ENCODE measurements at regions not wholly inside any gene's neighbourhood (a gene's known extent, or its start where the extent isn't known, plus 50 kb on each side); places are given as distances from the start of the nearest gene placed in this dataset.
"Not testable (repeated sequence)": the region's sequence is repeated elsewhere in the genome, so short reads cannot be mapped to it uniquely, and the experiment has no call there.

DNA sequence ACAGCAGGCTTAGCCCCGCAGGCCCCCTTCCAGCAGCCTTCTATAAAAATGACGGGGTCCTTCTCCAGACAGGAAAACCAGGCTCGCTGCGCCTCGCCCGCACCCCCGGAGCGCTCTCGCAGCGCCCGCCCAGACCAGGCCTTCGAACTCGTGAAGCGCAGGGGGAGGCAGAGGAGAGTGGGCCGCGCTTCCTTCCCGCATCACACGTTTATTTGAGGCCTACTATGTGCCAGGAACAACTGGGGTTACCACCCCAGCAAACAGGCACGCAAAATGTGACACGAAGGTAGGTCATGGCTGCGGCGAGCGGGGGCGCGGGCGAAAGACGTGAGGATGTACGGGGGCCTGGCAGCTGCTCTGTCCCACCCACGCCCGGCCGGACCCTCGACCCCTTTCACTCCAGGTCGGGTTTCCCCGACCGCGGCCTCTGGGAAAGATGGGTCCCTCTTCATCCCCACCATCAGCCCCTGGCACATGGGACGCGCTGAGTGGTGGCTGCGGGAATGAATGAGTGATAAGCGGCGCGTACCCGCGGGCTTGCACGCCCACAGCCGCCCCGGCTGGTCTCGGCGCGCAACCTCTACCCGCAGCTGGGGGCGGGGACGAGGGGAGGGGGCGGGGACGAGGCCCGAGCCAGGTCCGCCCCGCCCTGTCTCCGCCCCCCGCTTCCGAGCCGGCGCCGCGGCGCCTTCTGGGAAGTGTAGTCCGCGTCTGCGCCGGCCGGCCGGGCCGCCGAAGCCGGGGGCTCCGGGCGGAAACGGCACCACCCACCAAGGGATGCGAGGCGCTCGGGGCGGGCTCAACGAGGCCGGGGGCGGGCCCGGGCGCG, 59.1 kb downstream of the ZNF467 start:
- no peak overlapping the region for H3K27ac Mint-ChIP-seq
- CTCF ChIA-PET = interaction anchor here (1.0 kb wide), 1 partner anchor 219 kb away, joined by 3 read pairs; no protein-coding TSS in a partner anchor

DNA sequence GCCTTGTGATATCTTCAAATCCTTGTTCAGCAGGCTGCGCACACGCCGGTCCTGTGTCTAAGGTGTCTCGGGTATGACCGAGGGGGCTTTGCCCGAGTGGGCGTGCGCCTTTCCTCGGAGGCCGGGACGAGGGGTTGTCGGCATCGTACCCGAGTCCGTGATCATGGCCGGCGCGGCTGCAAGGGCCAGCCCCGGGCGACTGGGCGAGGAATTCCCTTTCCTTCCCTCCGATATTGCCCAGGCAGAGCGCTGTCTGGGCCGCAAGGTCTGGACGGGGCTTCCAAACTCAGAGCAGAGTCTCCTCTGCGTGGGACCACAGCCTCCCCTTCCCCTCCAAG, 59.7 kb downstream of the ZNF467 start:
- Mint-ChIP-seq H3K4me1 (peaks cover 17% of the 10 kb centered on the region), H3K4me3 (peak overlapping the region; percentile 41), H3K27me3 (no peaks in the 10 kb centered on the region), H3K36me3 (ENCODE audit: low read depth) (peaks cover 15% of the 10 kb centered on the region), H3K27ac (no peak overlapping the region), H3K9me3 (peaks cover 25% of the 10 kb centered on the region)
- POLR2A ChIA-PET = no interaction called here
- DNase-seq = no peak
- CTCF ChIA-PET = no interaction called here

More for the DNA sequence above, 59.1 kb downstream of the ZNF467 start:
- POLR2A ChIA-PET = interaction anchor here (0.8 kb wide), 1 partner anchor 124 kb away, joined by 3 read pairs; the partner anchor contains the start of gene ZNF862
- Mint-ChIP-seq H3K36me3 (ENCODE audit: low read depth) (peaks cover 14% of the 10 kb centered on the region), H3K9me3 (peaks cover 21% of the 10 kb centered on the region), H3K27me3 (no peaks in the 10 kb centered on the region), H3K4me3 (peak overlapping the region; percentile 71), H3K4me1 (peaks cover 17% of the 10 kb centered on the region)
- peak; percentile 92 for DNase-seq

DNA sequence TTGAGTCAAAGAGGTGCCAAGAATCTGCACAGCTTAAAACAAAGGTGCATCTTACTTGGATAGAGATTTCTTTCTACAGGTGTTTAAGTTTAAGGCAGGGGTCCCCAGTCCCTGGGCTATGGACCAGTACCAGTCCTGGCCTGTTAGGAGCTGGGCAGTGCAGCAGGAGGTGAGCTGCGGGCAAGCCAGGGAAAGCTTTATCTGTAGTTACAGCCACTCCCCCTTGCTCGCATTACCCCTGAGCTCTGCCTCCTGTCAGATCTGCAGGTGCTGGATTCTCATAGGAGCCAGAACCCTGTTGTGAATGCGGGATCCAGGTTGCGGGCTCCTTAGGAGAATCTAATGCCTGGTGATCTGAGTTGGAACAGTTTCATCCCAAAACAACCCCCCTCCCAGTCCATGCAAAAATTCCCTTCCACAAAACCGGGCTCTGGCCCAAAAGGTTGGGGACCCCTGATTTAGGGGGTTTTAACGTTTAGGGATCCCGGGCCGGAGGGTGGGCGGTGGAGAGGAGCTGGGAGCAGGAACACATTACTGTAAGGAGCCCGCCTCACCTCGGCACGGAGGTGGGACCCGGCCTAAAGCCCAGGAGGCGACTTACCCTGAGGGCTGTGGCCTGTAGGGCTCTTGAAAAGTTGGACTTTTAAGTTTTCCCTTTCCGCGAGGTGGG, 60.2 kb downstream of the ZNF467 start:
- Mint-ChIP-seq H3K4me3 (peak overlapping the region; percentile 41), H3K27me3 (no peaks in the 10 kb centered on the region), H3K36me3 (ENCODE audit: low read depth) (peaks cover 15% of the 10 kb centered on the region), H3K9me3 (peaks cover 28% of the 10 kb centered on the region), H3K27ac (no peak overlapping the region), H3K4me1 (peaks cover 17% of the 10 kb centered on the region)
- ChIA-PET CTCF (interaction anchor here (0.6 kb wide), 1 partner anchor 1382 kb away, joined by 3 read pairs; no protein-coding TSS in a partner anchor), POLR2A (no interaction called here)
- no peak for DNase-seq

DNA sequence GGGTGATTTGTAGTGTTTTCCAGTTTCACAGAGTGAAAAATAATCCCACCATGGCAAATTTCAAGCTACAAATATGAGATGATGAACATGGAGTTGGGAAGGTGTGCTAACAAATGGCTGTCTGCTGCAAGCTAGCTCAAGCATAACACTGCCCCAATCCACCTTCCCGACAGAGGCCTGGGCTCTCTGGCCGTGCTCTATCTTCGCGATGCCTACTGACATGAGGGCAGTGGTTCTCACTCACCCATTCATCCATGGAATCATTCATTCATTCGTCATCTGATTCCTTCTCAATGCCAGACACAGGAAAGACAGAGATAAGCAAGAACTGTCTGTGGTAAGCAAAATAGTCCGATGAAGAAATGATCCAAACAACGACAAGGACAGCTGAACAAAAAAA, 65.4 kb downstream of the ZNF467 start:
- POLR2A ChIA-PET = no interaction called here
- Mint-ChIP-seq H3K4me1 (no peaks in the 10 kb centered on the region), H3K27ac (no peak overlapping the region), H3K4me3 (no peak overlapping the region), H3K27me3 (peaks cover 5% of the 10 kb centered on the region), H3K9me3 (peaks cover 25% of the 10 kb centered on the region), H3K36me3 (ENCODE audit: low read depth) (peaks cover 15% of the 10 kb centered on the region)
- no peak for DNase-seq
- CTCF ChIA-PET = no interaction called here

DNA sequence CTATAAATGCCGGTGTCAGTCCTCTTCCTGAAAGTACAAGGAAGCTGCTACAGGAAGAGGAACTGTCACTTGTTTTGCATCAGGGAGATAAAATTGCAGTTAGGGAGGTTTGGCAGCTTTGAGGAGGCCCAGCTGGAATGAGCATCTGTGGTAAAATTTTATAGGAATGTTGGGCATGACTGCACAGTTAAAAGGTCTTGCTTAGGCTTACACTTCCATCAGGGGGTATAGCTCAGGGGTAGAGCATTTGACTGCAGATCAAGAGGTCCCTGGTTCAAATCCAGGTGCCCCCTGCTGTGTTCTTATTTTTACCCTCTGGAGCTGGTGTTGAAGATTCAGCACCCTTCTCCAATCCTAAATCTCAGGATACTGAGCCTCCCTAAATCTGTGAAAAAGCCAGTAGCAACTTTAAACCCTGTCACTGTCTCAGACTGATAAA, 65.9 kb downstream of the ZNF467 start:
- ChIA-PET CTCF (no interaction called here), POLR2A (no interaction called here)
- Mint-ChIP-seq H3K4me1 (no peaks in the 10 kb centered on the region), H3K4me3 (no peak overlapping the region), H3K36me3 (ENCODE audit: low read depth) (peaks cover 15% of the 10 kb centered on the region), H3K9me3 (peaks cover 23% of the 10 kb centered on the region), H3K27ac (no peak overlapping the region), H3K27me3 (peaks cover 5% of the 10 kb centered on the region)
- DNase-seq = no peak

DNA sequence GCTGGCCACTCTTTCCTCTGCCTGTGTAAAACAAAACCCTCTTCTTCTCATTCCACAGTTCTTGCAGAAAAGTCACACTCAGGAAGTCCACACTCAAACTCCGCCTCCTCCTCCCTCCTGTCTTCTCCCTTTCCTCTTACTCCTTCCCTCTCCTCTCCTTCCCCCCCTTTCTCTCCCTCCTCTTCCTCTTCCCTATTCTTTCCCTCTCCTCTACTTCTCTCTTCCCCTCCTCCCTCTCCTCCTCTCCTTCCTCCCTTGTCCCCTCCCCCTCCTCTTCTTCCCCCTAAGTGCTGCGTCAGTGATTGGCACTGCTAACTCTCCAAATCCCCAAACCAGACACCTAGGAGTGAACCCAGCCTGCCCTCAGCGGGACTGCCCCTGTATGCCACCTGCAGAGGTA, 67.0 kb downstream of the ZNF467 start:
- H3K36me3 Mint-ChIP-seq (ENCODE audit: low read depth) = peaks cover 11% of the 10 kb centered on the region
- H3K27me3 Mint-ChIP-seq = peaks cover 5% of the 10 kb centered on the region
- peaks cover 18% of the 10 kb centered on the region for H3K9me3 Mint-ChIP-seq
- H3K4me3 Mint-ChIP-seq = no peak overlapping the region
- no peak for DNase-seq
- ChIA-PET CTCF (no interaction called here), POLR2A (no interaction called here)
- no peaks in the 10 kb centered on the region for H3K4me1 Mint-ChIP-seq
- H3K27ac Mint-ChIP-seq = no peak overlapping the region

DNA sequence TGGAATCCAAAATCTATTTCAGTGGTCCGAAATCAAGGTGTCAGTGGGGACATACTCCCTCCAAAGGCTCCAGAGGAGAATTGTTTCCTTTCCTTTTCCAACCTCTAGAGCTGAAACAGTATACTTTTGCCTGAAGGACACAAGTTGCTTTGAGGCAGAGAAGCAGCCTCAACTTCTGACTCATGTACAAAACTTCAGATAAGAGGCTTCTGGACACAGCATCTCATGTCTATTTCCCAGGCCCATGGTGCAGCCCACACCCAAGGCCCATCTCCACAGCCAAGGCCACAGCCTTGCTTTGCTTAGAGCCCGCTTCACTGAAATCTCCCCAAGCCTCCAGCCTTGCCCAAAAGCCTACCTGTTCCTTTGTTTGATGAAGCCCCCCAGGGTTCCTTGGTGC, 68.9 kb downstream of the ZNF467 start:
- Mint-ChIP-seq H3K9me3 (peaks cover 11% of the 10 kb centered on the region), H3K27me3 (peaks cover 5% of the 10 kb centered on the region), H3K4me1 (no peaks in the 10 kb centered on the region), H3K36me3 (ENCODE audit: low read depth) (peaks cover 4% of the 10 kb centered on the region), H3K4me3 (no peak overlapping the region), H3K27ac (no peak overlapping the region)
- ChIA-PET POLR2A (no interaction called here), CTCF (interaction anchor here (0.8 kb wide), 1 partner anchor 10 kb away, joined by 3 read pairs; no protein-coding TSS in a partner anchor)
- DNase-seq = no peak

DNA sequence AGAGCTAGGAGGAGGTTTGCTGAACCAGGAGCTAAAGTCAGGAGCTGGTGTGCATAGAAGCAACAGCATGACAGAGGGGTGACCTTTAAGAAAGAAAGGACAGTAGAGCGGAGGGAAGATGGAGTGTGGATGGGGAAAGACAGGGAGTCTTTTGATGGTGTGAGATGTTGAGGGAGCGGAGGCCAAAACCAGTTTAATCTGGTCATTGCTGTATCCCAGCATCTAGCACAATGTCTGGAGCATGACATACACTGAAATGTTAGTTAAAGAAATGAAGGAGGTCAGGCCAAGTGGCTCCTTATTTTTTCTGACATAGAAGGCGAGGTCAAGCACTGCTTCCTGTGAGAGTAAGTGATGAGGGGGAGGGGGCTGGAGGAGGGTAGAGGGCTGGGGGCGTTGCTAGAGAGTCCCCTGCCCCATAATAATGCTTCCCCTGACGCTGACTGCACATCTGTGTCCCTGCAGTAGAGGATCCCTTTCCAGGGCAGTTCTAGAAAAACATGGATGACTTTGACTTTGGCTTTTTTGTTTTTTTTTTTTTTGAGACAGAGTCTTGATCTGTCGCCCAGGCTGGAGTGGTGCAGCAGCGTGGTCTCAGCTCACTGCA, 70.2 kb downstream of the ZNF467 start:
- H3K36me3 Mint-ChIP-seq (ENCODE audit: low read depth) = no peaks in the 10 kb centered on the region
- no peak overlapping the region for H3K27ac Mint-ChIP-seq
- POLR2A ChIA-PET = no interaction called here
- CTCF ChIA-PET = interaction anchor here (0.6 kb wide), 1 partner anchor 296 kb away, joined by 3 read pairs; no protein-coding TSS in a partner anchor
- no peaks in the 10 kb centered on the region for H3K4me1 Mint-ChIP-seq
- peaks cover 2% of the 10 kb centered on the region for H3K9me3 Mint-ChIP-seq
- peaks cover 9% of the 10 kb centered on the region for H3K27me3 Mint-ChIP-seq
- no peak for DNase-seq
- H3K4me3 Mint-ChIP-seq = no peak overlapping the region

DNA sequence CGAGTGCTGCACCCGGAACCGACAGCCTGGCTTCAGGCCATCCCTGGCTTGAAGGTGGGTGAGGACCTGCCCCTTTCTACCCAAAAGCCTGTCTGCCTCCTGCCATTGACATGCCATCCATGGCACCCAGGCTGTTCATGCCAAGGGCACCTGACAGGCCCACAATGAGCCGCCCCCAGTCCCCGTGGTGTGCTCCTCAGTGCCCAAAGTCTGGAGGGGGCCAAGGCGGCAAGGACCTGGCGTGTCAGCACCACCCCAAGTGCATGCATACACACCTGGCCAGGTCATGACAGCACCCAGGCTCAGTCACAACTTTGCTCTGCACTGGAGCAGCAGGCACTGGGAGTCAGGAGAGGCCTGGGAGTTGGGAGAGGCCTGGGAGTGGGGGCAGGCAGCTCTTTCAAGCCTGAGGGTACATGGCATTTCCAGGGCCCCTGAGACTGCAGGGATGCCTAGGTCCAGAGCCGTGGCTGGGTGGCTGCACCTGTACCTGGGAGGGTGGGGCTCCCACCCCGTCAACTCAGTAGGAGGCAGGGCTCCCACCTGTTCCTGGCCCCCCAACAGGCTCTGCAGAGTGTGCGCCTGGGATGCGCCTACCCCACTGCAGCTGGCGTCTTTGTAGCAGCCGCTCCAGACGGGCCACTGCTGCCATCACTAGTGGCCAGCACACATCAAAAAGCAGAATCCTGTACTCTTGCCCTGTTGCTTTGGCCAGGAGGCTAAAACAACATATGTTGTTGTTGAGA, 71.7 kb downstream of the ZNF467 start:
- H3K36me3 Mint-ChIP-seq (ENCODE audit: low read depth) = no peaks in the 10 kb centered on the region
- CTCF ChIA-PET = no interaction called here
- no peaks in the 10 kb centered on the region for H3K4me1 Mint-ChIP-seq

DNA sequence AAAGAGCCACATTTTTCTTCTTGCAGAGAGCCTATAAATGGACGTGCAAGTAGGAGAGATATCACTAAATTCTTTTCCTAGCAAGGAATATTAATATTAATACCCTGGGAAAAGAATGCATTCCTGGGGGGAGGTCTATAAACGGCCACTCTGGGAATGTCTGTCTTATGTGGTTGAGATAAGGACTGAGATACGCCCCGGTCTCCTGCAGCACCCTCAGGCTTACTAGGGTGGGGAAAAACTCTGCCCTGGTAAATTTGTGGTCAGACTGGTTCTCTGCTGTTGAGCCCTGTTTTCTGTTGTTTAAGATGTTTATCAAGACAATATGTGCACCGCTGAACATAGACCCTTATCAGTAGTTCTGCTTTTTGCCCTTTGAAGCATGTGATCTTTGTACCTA, 75.6 kb downstream of the ZNF467 start:
- H3K9me3 Mint-ChIP-seq; DNase-seq; H3K36me3 Mint-ChIP-seq (ENCODE audit: low read depth); H3K4me3 Mint-ChIP-seq; H3K27ac Mint-ChIP-seq; H3K4me1 Mint-ChIP-seq; CTCF ChIA-PET; POLR2A ChIA-PET: not testable (repeated sequence)
- H3K27me3 Mint-ChIP-seq = peaks cover 17% of the 10 kb centered on the region

More for the DNA sequence above, 71.7 kb downstream of the ZNF467 start:
- H3K27me3 Mint-ChIP-seq = peaks cover 12% of the 10 kb centered on the region
- peaks cover 5% of the 10 kb centered on the region for H3K9me3 Mint-ChIP-seq
- no peak overlapping the region for H3K27ac Mint-ChIP-seq
- DNase-seq = no peak
- no peak overlapping the region for H3K4me3 Mint-ChIP-seq
- POLR2A ChIA-PET = no interaction called here

DNA sequence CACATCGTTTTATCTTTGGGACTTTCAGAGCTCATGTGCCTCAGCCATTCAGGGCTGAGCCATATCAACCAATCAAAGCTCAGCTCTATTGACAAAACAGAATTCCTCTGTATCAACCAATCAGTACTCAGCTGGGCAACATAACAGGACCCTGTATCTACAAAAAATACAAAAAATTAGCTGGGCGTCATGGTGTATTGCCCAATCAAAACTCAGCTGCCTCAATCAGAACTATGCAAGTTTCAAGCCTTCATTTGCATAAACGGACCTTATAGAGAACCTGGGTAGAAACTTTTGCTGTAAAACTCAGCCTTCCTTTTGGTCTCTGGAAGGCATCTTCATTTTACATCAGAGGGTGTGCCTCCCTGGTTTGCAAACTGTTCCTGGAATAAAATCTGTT, 77.1 kb downstream of the ZNF467 start:
- H3K9me3 Mint-ChIP-seq = peaks cover 5% of the 10 kb centered on the region
- no peak overlapping the region for H3K4me3 Mint-ChIP-seq
- H3K27me3 Mint-ChIP-seq = peaks cover 23% of the 10 kb centered on the region
- no peak for DNase-seq
- H3K36me3 Mint-ChIP-seq (ENCODE audit: low read depth) = no peaks in the 10 kb centered on the region
- ChIA-PET POLR2A (no interaction called here), CTCF (interaction anchor here (2.4 kb wide), 1 partner anchor 34 kb away, joined by 7 read pairs; no protein-coding TSS in a partner anchor)
- no peak overlapping the region for H3K27ac Mint-ChIP-seq
- no peaks in the 10 kb centered on the region for H3K4me1 Mint-ChIP-seq

DNA sequence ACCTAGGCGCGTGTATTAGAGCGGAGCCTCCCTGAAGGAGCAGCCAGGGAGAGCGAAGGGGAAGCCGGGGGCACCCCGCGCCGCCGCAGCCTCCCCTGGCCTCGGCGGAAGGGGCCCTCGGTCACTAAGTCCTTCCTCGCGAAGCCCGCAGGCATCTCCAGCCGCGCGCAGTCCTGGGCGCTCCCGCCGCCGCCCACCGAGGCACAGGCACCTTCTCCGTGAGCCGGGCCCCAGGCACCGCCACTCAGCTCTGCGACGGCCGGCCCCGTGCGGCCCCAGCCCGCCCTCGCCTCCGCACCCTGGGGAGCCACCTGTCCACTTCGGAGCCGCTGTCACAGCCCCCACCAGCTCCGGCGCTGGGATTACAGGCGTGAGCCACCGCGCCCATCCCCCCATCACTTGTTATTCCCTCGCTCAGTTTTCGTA, 80.8 kb downstream of the ZNF467 start:
- no peaks in the 10 kb centered on the region for H3K4me1 Mint-ChIP-seq
- H3K27me3 Mint-ChIP-seq = peaks cover 35% of the 10 kb centered on the region
- ChIA-PET CTCF (no interaction called here), POLR2A (no interaction called here)
- no peak overlapping the region for H3K27ac Mint-ChIP-seq
- H3K4me3 Mint-ChIP-seq = no peak overlapping the region
- peaks cover 3% of the 10 kb centered on the region for H3K9me3 Mint-ChIP-seq
- no peak for DNase-seq
- no peaks in the 10 kb centered on the region for H3K36me3 Mint-ChIP-seq (ENCODE audit: low read depth)

DNA sequence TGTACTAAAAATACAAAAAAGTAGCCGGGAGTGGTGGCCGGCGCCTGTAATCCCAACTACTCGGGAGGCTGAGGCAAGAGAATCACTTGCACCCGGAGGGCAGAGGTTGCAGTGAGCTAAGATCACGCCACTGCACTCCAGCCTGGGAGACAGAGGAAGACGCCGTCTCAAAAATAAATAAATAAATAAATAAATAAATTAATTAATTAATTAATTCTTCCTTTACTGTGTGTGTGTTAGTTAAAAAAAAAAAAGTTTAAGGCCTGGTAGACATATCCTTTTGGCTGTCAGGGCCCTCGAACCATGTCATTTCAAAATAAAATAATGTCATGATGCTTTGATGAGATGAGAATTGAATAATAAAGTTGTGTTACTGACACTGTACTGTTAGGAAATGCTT, 81.3 kb downstream of the ZNF467 start:
- DNase-seq = no peak
- Mint-ChIP-seq H3K4me1 (no peaks in the 10 kb centered on the region), H3K27me3 (peaks cover 37% of the 10 kb centered on the region), H3K36me3 (ENCODE audit: low read depth) (no peaks in the 10 kb centered on the region), H3K27ac (no peak overlapping the region), H3K9me3 (peaks cover under 1% of the 10 kb centered on the region), H3K4me3 (no peak overlapping the region)
- POLR2A ChIA-PET = no interaction called here
- CTCF ChIA-PET = no interaction called here

All from activated CD4-positive, alpha-beta memory T cell treated with anti-CD3 and anti-CD28 coated beads, Interleukin-2, amount 10 ng/mL, durations not matched to agents 7 days and 5 days (primary cell).